Embryonic facial prominence (tissue), 1 donor: ENCODE measurements at regions not wholly inside any gene's neighbourhood (a gene's known extent, or its start where the extent isn't known, plus 50 kb on each side); places are given as distances from the start of the nearest gene placed in this dataset.
"Not testable (repeated sequence)": the region's sequence is repeated elsewhere in the genome, so short reads cannot be mapped to it uniquely, and the experiment has no call there.

Experiments
- DNase-seq: peaks from one replicate; pipeline ENCODE4 v3.0.0-alpha.2; 2016; ENCODE audit errors: extremely low spot score

GRCh38 chr3:147333098-147333497, 73.2 kb downstream of the ZIC4 start:
- DNase-seq, result no peak

- DNase-seq, result no peak
Observed at GRCh38 chr3:147328711-147329110, 77.6 kb downstream of the ZIC4 start.

- DNase-seq, result no peak
Observed at GRCh38 chr3:147324356-147324755, 82.0 kb downstream of the ZIC4 start.

- DNase-seq, result no peak
Observed at GRCh38 chr3:147318900-147319299, 87.4 kb downstream of the ZIC4 start.

GRCh38 chr3:147317080-147317479, 89.3 kb downstream of the ZIC4 start:
- DNase-seq, result not testable (repeated sequence)

- no peak for DNase-seq
Observed at GRCh38 chr3:147313513-147313912, 92.8 kb downstream of the ZIC4 start.

GRCh38 chr3:147312786-147313280, 93.5 kb downstream of the ZIC4 start:
- no peak for DNase-seq

GRCh38 chr3:147311716-147312115, 94.6 kb downstream of the ZIC4 start:
- no peak for DNase-seq

- DNase-seq, result no peak
Observed at GRCh38 chr3:147305533-147306250, 100.7 kb downstream of the ZIC4 start.

GRCh38 chr3:147304756-147305155, 101.6 kb downstream of the ZIC4 start:
- DNase-seq, result no peak

GRCh38 chr3:147301781-147302180, 104.6 kb downstream of the ZIC4 start:
- DNase-seq, result no peak

- DNase-seq, result no peak
Observed at GRCh38 chr3:147299656-147300055, 106.7 kb downstream of the ZIC4 start.

- peak; percentile 58 for DNase-seq
Observed at GRCh38 chr3:147298511-147298982, 107.8 kb downstream of the ZIC4 start.

GRCh38 chr3:147297761-147298350, 108.5 kb downstream of the ZIC4 start:
- DNase-seq, result no peak

GRCh38 chr3:147287370-147287769, 119.0 kb downstream of the ZIC4 start:
- not testable (repeated sequence) for DNase-seq

- no peak for DNase-seq
Observed at GRCh38 chr3:147269907-147270306, 136.4 kb downstream of the ZIC4 start.

GRCh38 chr3:147267434-147267833, 138.9 kb downstream of the ZIC4 start:
- no peak for DNase-seq

GRCh38 chr3:147257944-147258343, 148.4 kb downstream of the ZIC4 start:
- DNase-seq, result no peak

- DNase-seq, result no peak
Observed at GRCh38 chr3:147256739-147257138, 149.6 kb downstream of the ZIC4 start.

- DNase-seq, result no peak
Observed at GRCh38 chr3:147246906-147247305, 159.4 kb downstream of the ZIC4 start.

GRCh38 chr3:147245638-147246037, 160.7 kb downstream of the ZIC4 start:
- not testable (repeated sequence) for DNase-seq

GRCh38 chr3:147245022-147245421, 161.3 kb downstream of the ZIC4 start:
- not testable (repeated sequence) for DNase-seq

- no peak for DNase-seq
Observed at GRCh38 chr3:147244397-147244796, 161.9 kb downstream of the ZIC4 start.
